Hepatic stellate cell (primary cell): ENCODE measurements at regions not wholly inside any gene's neighbourhood (a gene's known extent, or its start where the extent isn't known, plus 50 kb on each side); places are given as distances from the start of the nearest gene placed in this dataset.
"Not testable (repeated sequence)": the region's sequence is repeated elsewhere in the genome, so short reads cannot be mapped to it uniquely, and the experiment has no call there.

Source experiments
- DNase-seq: peaks from one replicate; pipeline ENCODE4 v3.0.0; 2011; ENCODE audit warnings: low spot score

DNA sequence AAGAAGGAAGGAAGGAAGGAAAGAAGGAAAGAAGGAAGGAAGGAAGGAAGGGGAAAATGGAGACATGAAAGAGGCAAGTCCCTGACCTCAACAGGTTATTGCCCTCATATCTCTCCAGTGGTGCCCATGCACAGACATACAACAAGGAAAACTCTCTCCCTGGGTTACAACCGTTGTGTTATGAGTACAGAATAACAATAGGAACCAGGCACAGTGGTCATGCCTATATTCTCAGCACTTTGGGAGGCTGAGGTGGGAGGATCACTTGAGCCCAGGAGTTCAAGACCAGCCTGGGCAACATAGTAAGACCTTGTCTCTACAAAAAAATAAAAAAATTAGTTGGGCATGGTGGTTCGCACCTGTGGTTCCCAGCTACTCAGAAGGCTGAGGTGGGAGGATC is 139.4 kb upstream of the HMGA2 start:
- no peak for DNase-seq

DNA sequence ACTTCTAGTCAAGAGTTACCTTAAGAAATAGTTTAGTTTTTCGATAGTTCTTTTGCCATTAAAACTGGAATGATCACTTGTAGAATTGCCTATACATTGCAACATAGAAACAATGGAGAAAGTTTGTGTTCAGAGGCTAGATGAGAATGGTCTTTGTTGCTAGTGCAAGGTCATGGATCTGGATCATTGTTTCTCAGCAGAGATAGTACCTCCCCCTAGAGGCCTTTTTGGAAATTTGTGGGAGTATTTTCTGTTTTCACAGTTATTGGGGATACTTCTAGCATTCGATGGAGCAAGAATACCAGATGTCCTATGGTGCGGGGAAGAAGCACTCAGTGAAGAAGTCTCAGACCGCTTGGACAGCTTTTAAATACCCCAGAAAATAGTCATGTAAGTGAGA is 138.8 kb upstream of the HMGA2 start:
- DNase-seq, result no peak

DNA sequence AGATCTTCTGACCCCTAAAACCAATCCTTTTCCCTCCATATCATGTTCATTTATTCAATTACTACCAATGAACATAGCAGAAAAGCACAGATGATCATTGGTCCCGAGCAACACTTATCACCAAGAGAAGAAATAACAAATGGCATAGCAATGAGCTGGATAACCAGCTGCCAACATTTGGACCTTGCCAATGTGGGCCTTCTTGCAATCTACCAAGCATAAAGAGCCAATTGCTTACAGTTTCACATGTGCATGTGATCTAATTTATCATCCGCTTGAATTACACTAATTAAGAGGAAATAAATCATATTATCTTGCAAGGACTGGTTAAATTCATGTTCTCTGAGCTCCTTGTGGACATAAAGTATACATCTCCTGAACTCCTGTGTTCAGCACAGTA is 134.8 kb upstream of the HMGA2 start:
- DNase-seq, result no peak

DNA sequence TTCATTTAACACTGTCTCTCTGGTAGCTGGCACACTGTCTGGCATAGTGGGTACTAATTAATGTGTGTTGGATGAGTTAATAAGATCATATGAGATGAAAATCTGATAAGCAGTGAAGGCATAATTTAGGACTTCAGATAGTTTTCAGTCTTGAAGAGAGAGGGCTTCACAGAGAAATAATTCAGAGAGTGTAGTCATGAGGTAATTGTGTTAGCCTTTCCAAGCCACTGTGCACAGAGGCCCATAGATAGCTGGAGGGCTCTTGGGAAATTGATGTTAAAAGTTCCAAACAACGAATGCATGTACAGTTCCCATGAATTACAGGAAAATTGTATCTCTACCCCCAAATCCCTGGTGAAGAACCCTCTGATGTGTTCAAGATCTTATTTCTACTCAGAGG is 133.8 kb upstream of the HMGA2 start:
- no peak for DNase-seq

DNA sequence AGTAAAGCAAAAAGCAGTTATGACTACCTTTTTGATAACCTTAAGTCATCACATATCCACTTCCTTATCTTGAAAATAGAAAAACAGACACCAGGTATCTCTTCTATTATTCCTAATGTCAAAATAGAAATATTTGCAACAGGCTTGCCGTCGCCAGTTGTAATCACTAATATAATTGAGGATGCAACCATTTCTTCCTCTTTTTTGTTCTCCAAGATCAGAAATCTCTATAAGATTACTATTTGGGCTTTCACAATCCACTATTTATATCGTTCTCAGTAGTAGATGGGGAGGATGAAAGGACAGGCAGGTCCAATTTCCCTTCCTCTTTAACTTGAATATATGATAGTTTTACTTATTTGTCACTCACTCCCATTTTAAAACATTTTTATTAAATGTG is 130.2 kb upstream of the HMGA2 start:
- no peak for DNase-seq

DNA sequence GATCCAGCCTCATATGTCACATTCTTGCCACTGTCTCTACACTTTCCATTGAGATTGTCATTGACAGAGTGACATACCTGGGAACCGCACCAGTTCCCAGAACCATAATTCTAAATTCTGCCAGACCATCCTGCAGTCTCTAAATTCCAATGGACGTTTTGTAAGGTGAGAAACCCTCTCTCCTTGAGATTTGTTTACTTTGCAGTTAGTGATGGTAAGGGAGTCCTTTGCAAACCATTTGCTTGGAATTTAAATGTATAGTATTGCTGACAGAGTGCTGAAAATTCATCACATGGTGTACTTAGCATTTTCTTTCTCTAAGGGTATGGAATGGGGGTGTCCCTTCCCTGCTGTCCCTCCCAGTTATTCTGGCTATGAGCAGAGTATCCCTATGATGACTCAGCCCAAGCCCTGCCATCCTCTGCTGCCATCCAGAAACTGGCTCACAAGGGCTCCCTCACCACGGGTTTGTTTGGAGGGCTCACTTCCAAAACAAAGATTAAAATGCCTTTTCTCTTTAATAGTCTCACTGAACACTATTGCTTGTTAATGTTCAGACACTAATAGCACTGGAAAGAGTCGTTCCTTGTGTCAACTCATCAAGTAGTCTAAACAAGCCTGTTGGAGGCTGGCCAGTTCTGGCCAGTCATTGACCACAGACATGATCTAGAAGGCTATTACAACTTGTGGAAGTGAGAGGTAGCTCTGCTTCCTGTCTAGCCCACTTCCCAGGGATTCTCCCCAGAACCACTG is 129.0 kb upstream of the HMGA2 start:
- peak; percentile 46 for DNase-seq

DNA sequence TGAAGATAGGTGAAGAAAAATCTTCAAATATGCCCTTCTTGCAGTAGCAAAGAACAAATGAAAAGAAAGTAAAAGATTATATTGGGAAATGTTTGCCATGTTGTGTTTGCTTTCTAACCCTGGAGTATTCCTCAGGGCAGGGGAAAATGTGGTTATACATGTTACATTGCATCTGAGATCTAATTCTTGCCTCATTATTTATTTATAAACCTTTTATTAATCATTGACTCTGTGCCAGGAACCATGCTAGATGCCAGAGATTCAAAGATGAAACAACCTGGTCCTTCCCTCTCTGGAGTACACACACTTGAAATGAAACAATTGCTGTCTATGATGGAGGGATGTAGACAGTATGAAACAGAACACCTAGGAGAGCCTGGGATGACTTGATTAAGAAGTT is 128.1 kb upstream of the HMGA2 start:
- no peak for DNase-seq

DNA sequence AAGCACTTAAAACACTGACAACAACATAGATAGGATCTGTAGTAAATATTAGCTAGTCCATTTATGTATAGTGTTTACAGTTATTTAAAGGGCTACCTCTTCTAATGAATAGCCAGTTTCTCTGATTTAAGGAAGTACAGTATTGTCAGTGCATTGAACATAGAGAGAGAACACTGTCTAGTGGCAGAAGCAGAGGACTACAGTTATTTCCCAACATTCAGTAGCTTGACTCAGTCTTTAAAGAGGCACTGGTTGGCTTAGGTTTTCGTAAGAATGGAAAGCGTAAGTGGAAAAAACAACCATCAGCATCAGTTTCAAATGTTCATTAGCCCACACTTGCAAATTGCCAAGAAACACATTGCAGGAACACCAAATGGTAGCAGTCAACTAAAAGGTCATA is 125.0 kb upstream of the HMGA2 start:
- peak; percentile 21 for DNase-seq

DNA sequence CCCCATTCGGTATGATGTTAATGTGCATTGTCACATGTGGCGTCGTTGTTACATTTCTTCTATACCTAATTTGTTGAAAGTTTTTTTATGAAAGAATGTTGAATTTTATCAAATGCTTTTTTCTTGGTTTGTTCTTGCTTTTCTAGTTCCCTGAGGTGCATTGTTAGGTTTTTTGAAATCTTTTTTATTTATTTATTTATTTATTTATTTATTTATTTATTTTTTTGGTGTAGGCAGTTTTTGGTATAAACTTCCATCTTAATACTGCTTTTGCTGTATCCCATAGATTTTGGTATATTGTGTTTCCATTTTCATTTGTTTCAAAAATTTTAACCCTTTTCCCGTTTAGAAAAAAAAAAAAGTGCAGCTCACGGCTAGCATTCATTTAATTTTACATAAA is 121.1 kb upstream of the HMGA2 start:
- DNase-seq, result no peak

DNA sequence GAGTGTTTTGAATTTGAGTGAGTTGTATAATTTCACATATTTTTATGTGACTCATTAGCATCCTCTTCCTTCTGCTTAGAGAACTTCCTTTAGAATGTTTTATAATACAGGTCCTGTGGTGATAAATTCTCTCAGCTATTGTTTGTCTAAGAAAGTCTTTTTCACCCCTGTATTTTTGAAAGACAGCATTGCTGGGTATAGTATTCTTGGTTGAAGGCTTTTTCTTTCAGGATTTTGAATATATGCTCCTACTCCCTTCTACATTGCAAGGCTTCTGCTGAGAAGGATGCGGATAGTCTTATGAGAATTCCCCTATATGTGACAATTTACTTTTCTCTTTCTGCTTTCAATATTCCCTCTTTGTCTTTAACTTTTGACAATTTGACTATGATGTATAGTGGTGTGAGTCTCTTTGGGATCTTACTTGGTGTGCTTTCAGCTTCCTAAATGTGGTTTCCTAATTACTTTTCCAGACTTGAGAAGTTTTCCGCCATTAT is 118.9 kb upstream of the HMGA2 start:
- no peak for DNase-seq

DNA sequence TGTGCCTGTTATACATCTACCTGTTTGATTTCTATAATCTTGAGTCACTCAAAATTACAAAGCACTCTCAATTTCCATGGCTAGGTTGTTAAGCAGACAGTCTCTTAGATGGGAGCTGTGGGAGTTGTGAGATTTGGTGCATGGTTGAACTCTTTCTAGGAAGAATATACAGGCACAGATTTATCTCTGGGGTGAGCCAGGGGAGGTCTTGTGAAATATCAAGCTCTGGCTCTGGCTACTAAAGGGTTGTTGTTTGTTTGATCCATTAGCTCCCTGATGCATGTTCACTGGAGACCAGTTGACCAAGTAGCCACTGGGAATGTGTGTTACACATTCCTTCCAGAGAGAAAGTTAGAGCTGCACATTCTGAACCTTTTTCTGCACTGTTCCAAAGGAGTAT is 117.2 kb upstream of the HMGA2 start:
- no peak for DNase-seq

DNA sequence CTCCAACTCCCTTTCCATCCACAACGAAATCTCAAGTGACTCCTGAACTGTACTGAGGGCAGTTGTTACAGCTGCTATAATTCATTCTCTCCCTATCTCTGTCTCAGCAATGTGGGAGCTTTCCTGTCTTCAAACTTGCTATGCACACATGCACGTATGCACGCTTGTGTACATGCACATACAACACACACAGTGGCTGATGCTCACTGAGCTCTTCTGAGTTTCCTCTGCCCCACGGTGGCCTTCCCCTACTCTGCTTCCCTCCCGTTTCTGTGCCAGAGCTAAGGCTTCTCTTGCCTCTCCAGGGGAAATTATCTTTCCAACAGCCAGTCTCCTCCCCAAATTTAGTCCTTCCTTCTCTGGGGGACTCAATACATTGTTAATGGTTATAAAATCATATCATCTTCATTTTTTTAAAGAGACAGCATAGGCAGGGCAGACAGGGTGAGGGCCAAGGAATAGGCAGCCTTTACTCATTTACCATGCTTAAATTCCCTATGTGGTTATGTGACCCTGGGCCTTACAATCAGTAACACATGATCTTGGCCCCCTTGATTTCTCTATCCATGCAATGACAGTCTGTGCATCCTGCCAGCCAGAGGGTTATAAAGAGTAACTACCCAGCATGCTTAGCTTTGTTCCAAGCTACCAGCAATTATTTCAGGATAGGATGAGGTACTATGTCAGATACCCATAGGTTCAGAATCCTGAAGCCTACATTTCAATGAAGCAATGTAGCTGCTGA is 111.9 kb upstream of the HMGA2 start:
- DNase-seq, result no peak

DNA sequence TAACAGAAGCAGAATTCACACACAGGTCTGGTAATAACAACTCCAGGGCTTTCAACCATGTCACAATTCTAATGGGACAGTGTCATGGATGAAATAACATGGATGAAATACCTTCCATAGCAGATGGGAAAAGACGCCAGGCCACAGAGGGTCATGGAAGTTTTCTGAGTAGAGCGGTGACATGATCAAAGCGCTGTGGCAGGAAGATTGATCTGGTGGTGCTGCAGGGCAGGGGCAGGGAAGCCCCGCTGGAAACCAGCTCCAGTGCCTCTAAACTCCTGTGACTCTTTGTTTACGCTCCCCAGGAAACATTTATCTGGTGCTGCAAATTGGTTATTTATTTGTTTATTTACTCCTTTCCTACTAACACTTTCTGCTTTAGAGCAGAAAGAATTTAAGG is 108.3 kb upstream of the HMGA2 start:
- no peak for DNase-seq

DNA sequence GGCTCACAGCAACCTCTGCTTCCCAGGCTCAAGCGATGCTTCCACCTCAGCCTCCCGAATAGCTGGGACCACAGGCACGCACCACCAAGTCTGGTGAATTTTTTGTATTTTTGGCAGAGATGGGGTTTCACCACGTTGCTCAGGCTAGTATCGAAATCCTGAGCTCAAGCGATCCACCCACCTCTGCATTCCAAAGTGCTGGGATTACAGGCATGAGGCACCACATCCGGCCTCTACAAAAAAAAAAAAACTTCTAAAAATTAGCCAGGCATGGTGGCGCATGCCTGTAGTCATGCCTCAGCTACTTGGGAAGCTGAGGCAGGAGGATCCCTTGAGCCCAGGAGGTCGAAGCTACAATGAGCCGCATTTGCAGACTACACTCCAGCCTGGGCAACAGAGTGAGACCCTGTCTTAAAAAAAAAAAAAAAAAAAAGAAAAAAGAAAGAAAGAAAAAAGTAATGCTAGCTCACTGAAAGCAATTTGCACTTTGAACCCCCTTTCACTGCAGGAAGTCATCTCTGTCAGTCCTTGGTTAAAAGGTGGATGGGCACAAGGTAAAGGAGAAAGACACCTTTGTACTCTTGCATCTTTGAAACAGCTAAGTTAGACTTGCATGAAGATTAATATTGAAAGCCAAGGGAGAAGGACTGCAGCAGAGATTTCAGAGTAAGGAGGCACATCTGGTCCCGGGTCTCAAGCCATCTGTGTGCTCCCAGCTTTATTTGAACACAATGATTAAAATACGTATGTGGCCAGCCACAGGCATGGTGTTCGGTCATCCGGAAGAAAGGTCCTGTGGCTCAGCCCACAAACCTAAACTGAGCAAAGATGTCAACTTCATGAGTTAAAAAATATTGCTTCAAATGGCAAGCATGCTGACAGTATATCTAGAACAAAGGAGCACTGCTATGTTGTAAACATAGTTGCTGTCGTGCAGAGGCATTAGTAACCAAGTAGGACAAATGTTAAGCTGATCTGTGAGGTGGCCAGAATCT is 103.8 kb upstream of the HMGA2 start:
- DNase-seq, result no peak

DNA sequence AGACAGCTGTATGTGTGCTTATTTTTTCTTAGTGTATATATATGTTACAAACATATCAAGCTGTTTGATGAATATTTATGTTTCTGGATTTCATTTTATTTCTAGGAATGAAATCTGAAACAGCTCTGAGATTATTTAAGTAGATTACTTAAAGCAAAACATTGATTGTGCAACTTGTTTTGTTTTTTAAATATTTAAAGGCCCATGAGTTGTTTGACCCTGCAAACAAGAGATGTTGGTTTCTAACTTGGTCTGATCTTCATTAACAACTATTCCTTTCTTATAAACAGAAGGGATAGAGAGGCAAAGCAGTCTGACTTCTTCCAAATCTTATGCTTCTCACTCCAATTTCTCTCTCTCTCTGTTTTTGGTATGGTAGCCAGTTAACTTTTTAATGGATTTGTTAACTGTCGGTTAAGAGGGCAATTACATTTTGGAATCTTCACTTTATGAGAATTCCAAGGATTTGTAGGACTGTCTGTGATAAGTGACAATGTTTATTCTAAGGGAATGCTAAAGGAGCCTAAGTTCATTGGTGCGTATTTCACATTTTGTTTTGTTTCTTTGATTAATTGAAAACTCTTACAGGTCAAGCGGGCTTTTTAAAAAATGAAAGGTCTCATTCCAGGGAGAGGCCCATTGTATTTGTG is 102.6 kb upstream of the HMGA2 start:
- no peak for DNase-seq

DNA sequence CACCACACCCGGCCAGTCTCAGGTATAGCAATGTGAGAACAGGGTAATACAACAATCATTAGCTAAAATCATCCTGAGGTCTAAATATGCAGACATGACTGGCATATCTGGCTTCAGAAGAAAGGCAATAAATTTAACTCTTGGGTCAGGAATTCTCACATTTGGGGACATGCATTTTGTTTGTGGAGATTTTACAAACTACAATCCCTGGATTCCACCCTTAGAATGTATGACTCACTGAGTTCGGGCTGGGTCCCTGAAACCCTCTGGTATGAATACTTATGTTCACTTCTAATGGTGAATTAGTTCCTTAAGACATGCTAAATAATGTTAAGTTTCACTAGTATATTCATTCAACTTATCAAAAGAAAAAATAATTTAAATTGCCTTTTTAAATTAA is 98.9 kb upstream of the HMGA2 start:
- DNase-seq, result peak; percentile 32

DNA sequence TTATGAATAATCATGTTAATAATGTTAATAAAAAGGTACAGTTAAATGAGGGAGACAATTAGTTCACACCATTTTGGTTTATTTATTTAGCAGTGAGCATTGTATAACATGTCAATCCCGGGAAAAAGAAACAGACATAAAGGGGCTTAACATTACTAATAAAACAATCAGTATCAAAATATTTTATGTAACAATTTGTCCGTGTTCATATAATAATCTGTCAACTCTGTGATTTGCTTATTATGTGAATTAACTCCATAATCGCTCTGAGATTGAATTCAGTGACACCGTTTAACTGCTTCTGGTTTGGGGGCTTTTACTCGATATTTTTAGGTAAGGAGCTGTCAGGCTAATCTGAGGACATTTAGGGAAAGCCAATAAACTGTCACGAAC is 95.8 kb upstream of the HMGA2 start:
- DNase-seq, result no peak

DNA sequence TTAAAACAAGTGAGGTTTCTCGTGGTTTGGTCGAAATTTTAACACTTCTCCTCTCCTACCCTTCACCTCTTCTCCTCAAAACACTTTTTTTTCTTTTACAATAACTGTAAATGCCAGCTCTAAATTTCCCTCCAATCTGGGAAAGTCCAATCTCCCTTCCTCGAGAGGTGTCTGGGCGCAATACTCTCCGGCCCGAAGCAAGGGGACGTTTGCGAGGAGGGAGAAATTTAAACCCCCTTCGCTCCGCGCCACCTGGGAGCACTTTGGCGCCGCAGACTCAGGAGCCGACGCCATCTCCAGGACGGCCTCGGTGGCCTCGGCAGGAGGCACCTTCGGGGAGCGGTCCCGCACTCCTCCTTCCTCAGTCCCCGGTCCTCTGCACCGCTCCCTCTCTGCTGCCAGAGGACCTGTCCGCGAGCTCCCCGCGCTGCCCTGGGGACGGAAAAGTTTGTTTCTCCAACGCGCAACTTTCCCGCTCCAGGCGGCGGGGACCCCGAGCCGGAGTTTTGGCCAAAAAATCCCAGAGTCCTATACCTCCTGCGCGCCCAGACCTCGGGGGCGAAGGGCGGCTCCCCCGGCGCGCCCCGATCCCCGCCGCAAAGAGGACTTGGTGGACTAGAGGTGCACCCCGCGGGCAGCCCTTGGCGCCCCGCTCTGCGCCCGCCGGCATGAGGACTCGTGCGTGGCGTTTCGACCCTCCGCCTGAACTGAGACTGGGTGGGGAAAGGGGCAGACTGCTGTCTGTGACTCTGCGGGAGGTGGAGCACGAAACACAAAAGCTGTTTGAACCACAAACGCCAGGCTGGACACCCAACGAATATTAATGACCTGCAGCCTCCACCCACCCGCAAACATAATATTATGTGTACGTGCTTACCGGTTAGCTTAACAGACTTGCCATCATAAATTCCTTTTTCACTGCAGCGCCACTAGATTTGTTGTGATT is 95.2 kb upstream of the HMGA2 start:
- no peak for DNase-seq

DNA sequence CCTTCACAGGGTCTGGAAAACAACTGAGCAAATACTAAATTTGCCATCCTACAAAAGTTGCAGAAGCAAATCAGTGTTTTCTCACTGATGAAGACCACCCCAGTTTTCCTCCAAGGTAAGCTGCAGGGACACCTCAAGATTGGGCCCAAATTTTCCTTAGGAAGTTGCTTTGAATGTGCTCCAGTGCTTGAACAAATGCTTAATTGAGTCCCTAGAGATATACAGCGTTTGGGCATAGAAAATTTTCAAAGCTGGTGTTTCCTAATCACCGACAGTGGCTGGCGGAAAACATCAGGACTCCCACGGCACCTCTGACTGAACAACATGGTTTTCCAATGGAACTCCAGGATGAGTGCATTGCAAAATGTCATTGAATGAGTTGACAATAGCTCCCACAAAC is 92.5 kb upstream of the HMGA2 start:
- no peak for DNase-seq

DNA sequence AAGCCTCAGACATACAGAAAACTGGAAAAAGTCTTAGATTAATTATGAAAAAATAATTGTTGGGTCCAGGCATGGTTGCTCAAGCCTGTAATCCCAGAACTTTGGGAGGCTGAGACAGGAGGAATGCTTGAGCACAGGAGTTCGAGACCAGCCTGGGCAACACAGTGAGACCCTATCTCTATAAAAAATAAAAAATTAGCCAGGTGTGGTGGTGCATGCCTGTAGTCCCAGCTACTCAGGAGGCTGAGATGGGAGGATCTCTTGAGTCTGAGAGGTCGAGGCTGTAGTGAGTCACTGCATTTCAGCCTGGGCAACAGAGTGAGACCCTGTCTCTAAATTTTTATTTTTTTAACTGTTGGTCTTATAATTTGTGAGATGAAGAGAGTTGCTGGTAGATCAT is 90.6 kb upstream of the HMGA2 start:
- DNase-seq, result not testable (repeated sequence)

DNA sequence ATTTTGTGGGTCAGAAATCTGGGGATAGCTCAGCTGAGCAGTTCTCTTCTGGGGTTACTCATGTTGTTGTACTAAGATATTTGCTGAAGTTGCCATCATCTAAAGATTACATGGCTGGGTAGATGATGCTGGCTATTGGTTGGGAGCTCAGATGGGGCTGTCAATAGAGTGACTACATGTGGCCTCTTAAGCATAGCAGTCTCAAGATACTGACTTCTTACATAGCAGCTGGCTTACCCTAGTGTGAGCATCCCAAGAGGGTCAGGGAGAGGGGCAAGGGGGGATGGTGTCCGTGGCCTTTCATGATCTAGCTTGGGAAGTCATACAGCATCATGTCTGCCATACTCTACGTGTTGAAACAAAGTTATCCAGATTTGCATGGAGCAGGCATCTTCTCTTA is 90.1 kb upstream of the HMGA2 start:
- no peak for DNase-seq
